NCI-H2029 (cell line): ENCODE measurements at regions not wholly inside any gene's neighbourhood (a gene's known extent, or its start where the extent isn't known, plus 50 kb on each side); places are given as distances from the start of the nearest gene placed in this dataset.

Experiments
- DNase-seq: peaks from one replicate; lab custom pipeline; 2025; lab: John Stamatoyannopoulos, UW

GRCh38 chr11:44493930-44494329 lies 71.5 kb upstream of the CD82 start:
- DNase-seq, result no peak

- DNase-seq, result no peak
These were observed 70.7 kb upstream of the CD82 start for GRCh38 chr11:44494785-44495184.

GRCh38 chr11:44496391-44496790 lies 69.1 kb upstream of the CD82 start:
- DNase-seq, result no peak

GRCh38 chr11:44498089-44498871 lies 67.2 kb upstream of the CD82 start:
- no peak for DNase-seq

GRCh38 chr11:44502506-44502905 lies 63.0 kb upstream of the CD82 start:
- no peak for DNase-seq

DNA sequence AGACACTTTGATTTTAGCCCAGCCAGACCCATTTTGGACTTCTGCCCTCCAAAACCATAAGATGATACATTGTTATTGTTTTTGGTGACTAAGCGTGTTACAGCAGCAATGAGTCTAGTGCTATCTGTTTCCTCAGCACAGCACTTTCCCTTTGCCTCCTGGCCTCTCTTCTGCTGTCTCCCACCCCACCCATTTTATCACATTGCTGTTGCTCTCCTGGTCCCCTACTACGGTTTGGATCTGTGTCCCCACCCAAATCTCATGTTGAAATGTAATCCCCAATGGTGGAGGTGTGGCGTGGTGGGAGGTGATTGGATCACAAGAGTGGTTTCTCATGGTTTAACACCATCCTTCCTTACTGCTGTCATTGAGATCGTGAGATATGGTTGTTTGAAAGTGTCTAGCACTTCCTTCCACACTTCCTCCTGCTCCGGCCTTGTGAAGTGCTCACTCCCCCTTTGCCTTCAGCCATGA lies 59.8 kb upstream of the CD82 start:
- no peak for DNase-seq

DNA sequence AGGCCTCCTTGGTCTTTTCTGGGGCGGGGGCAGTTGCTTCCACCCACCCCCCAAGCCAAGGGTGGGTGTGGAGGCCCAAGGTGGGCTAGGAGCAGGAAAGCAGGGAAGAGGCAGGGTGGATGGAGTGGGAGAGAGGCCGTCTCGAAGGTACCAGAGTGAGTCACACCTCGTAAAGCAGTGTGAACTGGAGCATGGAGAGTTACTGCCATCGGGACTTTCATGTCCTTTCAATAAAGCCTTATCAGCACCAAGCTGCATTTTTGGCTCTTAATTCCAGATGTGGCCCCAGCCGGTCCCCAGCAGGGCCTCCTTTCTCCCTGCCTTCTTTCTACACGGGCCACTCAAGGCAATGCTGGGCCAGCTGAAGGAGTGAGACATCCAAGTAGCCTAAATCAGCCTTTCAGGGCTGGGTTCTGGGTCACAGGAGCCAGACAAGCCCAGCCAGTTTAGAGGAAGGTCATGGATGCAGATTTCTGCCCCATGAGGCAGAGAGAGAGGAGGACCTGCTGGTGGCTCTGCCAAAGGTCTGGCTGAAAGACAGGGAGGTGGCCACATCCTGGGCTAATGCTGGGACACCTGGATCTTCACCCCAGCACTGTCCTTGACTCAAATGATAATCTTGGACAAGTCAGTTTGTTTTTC lies 59.0 kb upstream of the CD82 start:
- DNase-seq, result no peak

DNA sequence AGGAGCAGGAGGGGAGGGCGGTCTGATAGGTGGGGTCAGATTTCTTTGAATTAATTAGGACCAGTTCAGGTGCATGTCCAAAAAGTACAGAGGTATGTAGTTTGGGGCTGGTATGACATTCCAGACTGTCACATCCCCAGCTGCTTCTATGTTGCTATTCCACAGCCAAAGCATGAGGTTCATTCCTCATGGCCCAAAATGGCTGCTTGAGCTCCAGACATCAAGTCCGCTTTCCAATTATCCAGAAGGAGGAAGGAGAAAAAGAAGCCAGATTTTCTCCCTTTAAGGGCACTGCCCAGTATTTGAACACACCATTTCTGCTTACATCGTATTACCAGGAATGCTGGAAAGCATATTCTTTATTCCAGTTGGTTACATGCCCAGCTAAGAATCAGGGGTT lies 58.0 kb upstream of the CD82 start:
- no peak for DNase-seq

DNA sequence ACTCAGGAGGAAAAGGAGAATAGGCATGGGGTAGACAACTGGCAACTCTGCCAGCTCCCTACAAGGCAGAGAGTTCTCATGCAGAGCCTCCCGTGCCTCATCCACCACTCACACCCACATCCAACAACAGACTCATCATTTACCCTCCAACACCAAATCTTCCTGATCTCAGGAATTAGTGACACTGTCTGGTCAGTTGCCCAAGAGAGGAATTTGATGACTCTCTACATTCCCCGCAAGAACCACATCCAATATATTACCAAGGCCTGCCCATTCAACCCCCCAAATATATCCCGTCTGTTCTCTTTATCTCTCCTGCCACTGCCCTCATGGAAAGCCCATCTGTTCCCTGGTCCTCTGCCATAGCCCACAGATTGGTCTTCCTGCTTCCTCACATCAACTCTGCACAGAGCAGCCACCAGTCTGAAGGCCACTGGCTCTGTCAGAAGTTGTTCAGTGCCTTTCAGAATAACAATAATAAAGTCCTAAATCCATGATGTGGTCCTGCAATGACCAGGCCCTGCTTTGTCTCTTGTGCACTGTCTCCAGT lies 57.5 kb upstream of the CD82 start:
- no peak for DNase-seq

- DNase-seq, result no peak
These were observed 56.2 kb upstream of the CD82 start for GRCh38 chr11:44509296-44509695.

GRCh38 chr11:44510372-44510771 lies 55.1 kb upstream of the CD82 start:
- no peak for DNase-seq

GRCh38 chr11:44512818-44513217 lies 52.6 kb upstream of the CD82 start:
- no peak for DNase-seq

- no peak for DNase-seq
These were observed 50.4 kb upstream of the CD82 start for GRCh38 chr11:44515048-44515447.
